ENCODE measurements at regions not wholly inside any gene's neighbourhood (a gene's known extent, or its start where the extent isn't known, plus 50 kb on each side); places are given as distances from the start of the nearest gene placed in this dataset.

DNA sequence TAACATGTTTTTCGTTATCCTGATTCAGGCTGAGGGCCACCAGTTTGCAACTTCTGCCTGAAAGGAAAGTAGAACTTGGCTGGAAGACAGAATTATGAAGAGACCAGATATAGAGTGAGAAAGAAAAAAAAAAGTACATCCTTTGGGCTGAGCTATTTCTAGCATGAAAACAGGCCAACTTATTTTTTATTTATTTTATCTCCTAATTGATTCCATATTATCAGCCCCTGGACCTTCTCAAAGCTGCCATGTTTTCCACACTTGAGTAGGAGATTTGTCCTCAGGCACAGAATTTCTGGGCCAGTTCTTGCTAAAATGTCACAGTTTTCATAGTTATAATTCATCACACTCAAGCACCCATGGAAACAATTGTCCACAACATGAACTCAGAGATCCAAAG, 586.8 kb upstream of the CNTNAP5 start:
- TF ChIP-seq BHLHE40 (IDR thresholded peaks at IDR 0.05; ENCODE audit: borderline replicate concordance) (no peak), CTBP1 (IDR thresholded peaks at IDR 0.05; ENCODE audit: borderline replicate concordance) (no peak)
